HG03039 (cell line): ENCODE measurements at regions not wholly inside any gene's neighbourhood (a gene's known extent, or its start where the extent isn't known, plus 50 kb on each side); places are given as distances from the start of the nearest gene placed in this dataset.
"Not testable (repeated sequence)": the region's sequence is repeated elsewhere in the genome, so short reads cannot be mapped to it uniquely, and the experiment has no call there.

Experiments used
- ATAC-seq: cut with Tn5 transposase; IDR thresholded peaks from one replicate; pipeline ENCODE4 v1.9.1; 2021; ENCODE audit warnings: mild to moderate bottlenecking, moderate library complexity; ENCODE audit not compliant: unreplicated experiment

- ATAC-seq = no peak
Measured at GRCh38 chr10:2076528-2076927, 339.2 kb upstream of the ADARB2 start.

- ATAC-seq = no peak
Measured at GRCh38 chr10:2067015-2067414, 329.7 kb upstream of the ADARB2 start.

- ATAC-seq = no peak
Measured at GRCh38 chr10:2054728-2055127, 317.4 kb upstream of the ADARB2 start.

- ATAC-seq = no peak
Measured at GRCh38 chr10:2053805-2054204, 316.5 kb upstream of the ADARB2 start.

GRCh38 chr10:2051108-2051507, 313.8 kb upstream of the ADARB2 start:
- no peak for ATAC-seq

- ATAC-seq = no peak
Measured at GRCh38 chr10:2049560-2049959, 312.2 kb upstream of the ADARB2 start.

GRCh38 chr10:2048337-2048973, 311.1 kb upstream of the ADARB2 start:
- no peak for ATAC-seq

GRCh38 chr10:2047679-2048078, 310.4 kb upstream of the ADARB2 start:
- no peak for ATAC-seq

- ATAC-seq = no peak
Measured at GRCh38 chr10:2043379-2043778, 306.1 kb upstream of the ADARB2 start.

GRCh38 chr10:2038036-2038435, 300.7 kb upstream of the ADARB2 start:
- no peak for ATAC-seq

- no peak for ATAC-seq
Measured at GRCh38 chr10:2037246-2037645, 299.9 kb upstream of the ADARB2 start.

GRCh38 chr10:2036209-2036608, 298.9 kb upstream of the ADARB2 start:
- no peak for ATAC-seq

GRCh38 chr10:2030046-2030445, 292.7 kb upstream of the ADARB2 start:
- no peak for ATAC-seq

GRCh38 chr10:2026936-2027335, 289.6 kb upstream of the ADARB2 start:
- no peak for ATAC-seq

- not testable (repeated sequence) for ATAC-seq
Measured at GRCh38 chr10:2024750-2025149, 287.4 kb upstream of the ADARB2 start.

- no peak for ATAC-seq
Measured at GRCh38 chr10:2023687-2024086, 286.4 kb upstream of the ADARB2 start.

- no peak for ATAC-seq
Measured at GRCh38 chr10:2022401-2022800, 285.1 kb upstream of the ADARB2 start.

- no peak for ATAC-seq
Measured at GRCh38 chr10:2020836-2021235, 283.5 kb upstream of the ADARB2 start.

- ATAC-seq = no peak
Measured at GRCh38 chr10:2019803-2020202, 282.5 kb upstream of the ADARB2 start.

- no peak for ATAC-seq
Measured at GRCh38 chr10:2019281-2019680, 282.0 kb upstream of the ADARB2 start.

- ATAC-seq = no peak
Measured at GRCh38 chr10:2014541-2014940, 277.2 kb upstream of the ADARB2 start.

GRCh38 chr10:2012209-2012608, 274.9 kb upstream of the ADARB2 start:
- no peak for ATAC-seq

- no peak for ATAC-seq
Measured at GRCh38 chr10:2011106-2011716, 273.9 kb upstream of the ADARB2 start.
